RWPE2 (cell line): ENCODE measurements at regions not wholly inside any gene's neighbourhood (a gene's known extent, or its start where the extent isn't known, plus 50 kb on each side); places are given as distances from the start of the nearest gene placed in this dataset.

ENCODE experiments used
- ATAC-seq: fragments of 200-7000 bp; cut with Tn5 transposase; 3 replicates; pipeline ENCODE4 v1.9.1; 2021; ENCODE audit warnings: low read depth
- DNase-seq: peaks from one replicate; pipeline ENCODE4 v3.0.0-alpha.2; 2020; ENCODE audit warnings: low spot score
- H3K27ac ChIP-seq: fragments of 450-650 bp; 2 replicates; pipeline ENCODE4 v1.5.1; 2017; ENCODE audit warnings: mild to moderate bottlenecking; ENCODE audit not compliant: poor library complexity, severe bottlenecking
- H3K27me3 ChIP-seq: fragments of 250-450 bp; sonication (Bioruptor Pico); 2 replicates; pipeline ENCODE4 v1.5.1; 2021; ENCODE audit warnings: mild to moderate bottlenecking, moderate library complexity; ENCODE audit not compliant: insufficient read depth, poor library complexity, severe bottlenecking
- H3K36me3 ChIP-seq: fragments of 250-450 bp; sonication (Bioruptor Pico); 2 replicates; pipeline ENCODE4 v1.5.1; 2020; ENCODE audit warnings: low read depth, mild to moderate bottlenecking, moderate library complexity
- H3K4me1 ChIP-seq: fragments of 250-450 bp; sonication (Bioruptor Pico); 2 replicates; pipeline ENCODE4 v1.5.1; 2021; ENCODE audit warnings: mild to moderate bottlenecking, moderate library complexity; ENCODE audit not compliant: insufficient read depth, poor library complexity, severe bottlenecking
- H3K4me3 ChIP-seq: fragments of 250-450 bp; sonication (Bioruptor Pico); 2 replicates; pipeline ENCODE4 v1.5.1; 2021; ENCODE audit warnings: mild to moderate bottlenecking, moderate library complexity; ENCODE audit not compliant: severe bottlenecking
- H3K9me3 ChIP-seq: fragments of 250-450 bp; sonication (Bioruptor Pico); 2 replicates; pipeline ENCODE4 v1.5.1; 2021; ENCODE audit warnings: mild to moderate bottlenecking, moderate library complexity; ENCODE audit not compliant: severe bottlenecking
- TF ChIP-seq, protein P1 (sequence below): fragments of 450-650 bp; IDR thresholded peaks from one replicate; pipeline ENCODE4 v1.5.1; 2017; ENCODE audit warnings: mild to moderate bottlenecking, moderate library complexity; ENCODE audit not compliant: poor library complexity, severe bottlenecking

DNA sequence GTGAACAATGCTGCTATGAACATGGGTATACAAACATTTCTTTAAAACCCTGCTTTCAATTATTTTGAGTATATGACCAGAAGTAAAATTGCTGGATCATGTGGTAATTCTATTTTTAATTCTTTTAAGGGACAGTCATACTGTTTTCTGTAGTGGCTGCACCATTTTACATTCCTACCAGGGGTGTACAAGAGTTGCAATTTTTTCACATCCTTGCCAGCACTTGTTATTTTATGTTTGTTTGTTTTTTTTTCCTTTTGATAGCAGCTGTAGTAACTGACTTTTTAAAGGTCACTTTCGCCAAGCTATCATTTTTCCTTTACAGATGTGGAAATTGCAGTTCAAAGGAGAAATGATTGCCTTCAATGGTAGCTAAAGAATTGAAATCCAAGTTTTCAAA, 99.5 kb downstream of the GPR85 start:
- peaks cover 10% of the 10 kb centered on the region for H3K4me1 ChIP-seq
- peak overlapping the region; percentile 72 for H3K27ac ChIP-seq
- H3K9me3 ChIP-seq: no peaks in the 10 kb centered on the region
- H3K36me3 ChIP-seq: no peaks in the 10 kb centered on the region
- TF ChIP-seq, protein P1, sequence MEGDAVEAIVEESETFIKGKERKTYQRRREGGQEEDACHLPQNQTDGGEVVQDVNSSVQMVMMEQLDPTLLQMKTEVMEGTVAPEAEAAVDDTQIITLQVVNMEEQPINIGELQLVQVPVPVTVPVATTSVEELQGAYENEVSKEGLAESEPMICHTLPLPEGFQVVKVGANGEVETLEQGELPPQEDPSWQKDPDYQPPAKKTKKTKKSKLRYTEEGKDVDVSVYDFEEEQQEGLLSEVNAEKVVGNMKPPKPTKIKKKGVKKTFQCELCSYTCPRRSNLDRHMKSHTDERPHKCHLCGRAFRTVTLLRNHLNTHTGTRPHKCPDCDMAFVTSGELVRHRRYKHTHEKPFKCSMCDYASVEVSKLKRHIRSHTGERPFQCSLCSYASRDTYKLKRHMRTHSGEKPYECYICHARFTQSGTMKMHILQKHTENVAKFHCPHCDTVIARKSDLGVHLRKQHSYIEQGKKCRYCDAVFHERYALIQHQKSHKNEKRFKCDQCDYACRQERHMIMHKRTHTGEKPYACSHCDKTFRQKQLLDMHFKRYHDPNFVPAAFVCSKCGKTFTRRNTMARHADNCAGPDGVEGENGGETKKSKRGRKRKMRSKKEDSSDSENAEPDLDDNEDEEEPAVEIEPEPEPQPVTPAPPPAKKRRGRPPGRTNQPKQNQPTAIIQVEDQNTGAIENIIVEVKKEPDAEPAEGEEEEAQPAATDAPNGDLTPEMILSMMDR: no peak
- H3K27me3 ChIP-seq: no peaks in the 10 kb centered on the region
- ATAC-seq: no peak
- DNase-seq: no peak
- H3K4me3 ChIP-seq: no peak overlapping the region

- Histone ChIP-seq H3K27me3 (no peaks in the 10 kb centered on the region), H3K27ac (peak overlapping the region; percentile 72), H3K4me3 (no peak overlapping the region), H3K9me3 (no peaks in the 10 kb centered on the region), H3K36me3 (no peaks in the 10 kb centered on the region), H3K4me1 (peaks cover 10% of the 10 kb centered on the region)
- no peak for DNase-seq
- ATAC-seq: peak; percentile 54; the same call in 2 of the 3 replicates
- TF ChIP-seq, protein P1: no peak
Observed at GRCh38 chr7:112986256-112987031, 100.2 kb downstream of the GPR85 start.

- DNase-seq (no peak), ATAC-seq (peak; percentile 65)
- Histone ChIP-seq H3K36me3 (no peaks in the 10 kb centered on the region), H3K27me3 (no peaks in the 10 kb centered on the region), H3K27ac (peak overlapping the region; percentile 72), H3K9me3 (no peaks in the 10 kb centered on the region), H3K4me1 (peaks cover 10% of the 10 kb centered on the region), H3K4me3 (no peak overlapping the region)
- TF ChIP-seq, protein P1: no peak
Observed at GRCh38 chr7:112985377-112985987, 101.1 kb downstream of the GPR85 start.

DNA sequence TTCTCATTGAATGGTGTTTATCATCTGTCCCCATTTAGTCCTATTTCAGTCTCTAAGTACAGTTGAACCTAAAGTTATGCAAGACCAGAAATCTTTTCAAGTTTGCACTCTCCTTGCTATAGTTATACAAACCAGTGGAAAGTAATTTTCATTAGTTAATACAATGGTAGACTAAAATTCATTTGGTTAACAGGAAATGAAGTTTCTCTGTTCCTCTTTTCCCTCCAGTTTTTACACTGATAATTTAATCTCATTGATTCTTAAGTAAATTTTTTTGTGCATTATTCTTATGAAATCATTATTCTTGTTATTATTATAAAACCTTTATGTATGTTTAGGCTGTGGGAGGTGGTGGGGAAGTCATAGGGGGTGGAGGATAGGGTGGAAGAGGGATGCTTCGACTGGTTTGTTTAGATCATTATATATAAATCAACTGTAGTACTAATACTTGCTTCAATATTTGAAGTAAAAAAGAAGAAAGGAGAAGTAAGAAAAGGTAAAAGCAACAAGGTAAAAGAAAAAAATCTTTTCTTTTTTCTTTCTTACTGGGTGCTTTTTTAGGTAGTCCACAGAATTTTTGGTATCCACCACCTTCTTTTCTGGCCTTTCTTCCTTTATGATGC, 104.1 kb downstream of the GPR85 start:
- H3K27me3 ChIP-seq: no peaks in the 10 kb centered on the region
- no peak for ATAC-seq
- H3K4me3 ChIP-seq: no peak overlapping the region
- H3K9me3 ChIP-seq: no peaks in the 10 kb centered on the region
- TF ChIP-seq, protein P1: no peak
- peaks cover 10% of the 10 kb centered on the region for H3K4me1 ChIP-seq
- no peaks in the 10 kb centered on the region for H3K36me3 ChIP-seq
- H3K27ac ChIP-seq: no peak overlapping the region
- DNase-seq: no peak
